ENCODE measurements at regions not wholly inside any gene's neighbourhood (a gene's known extent, or its start where the extent isn't known, plus 50 kb on each side); places are given as distances from the start of the nearest gene placed in this dataset.

DNA sequence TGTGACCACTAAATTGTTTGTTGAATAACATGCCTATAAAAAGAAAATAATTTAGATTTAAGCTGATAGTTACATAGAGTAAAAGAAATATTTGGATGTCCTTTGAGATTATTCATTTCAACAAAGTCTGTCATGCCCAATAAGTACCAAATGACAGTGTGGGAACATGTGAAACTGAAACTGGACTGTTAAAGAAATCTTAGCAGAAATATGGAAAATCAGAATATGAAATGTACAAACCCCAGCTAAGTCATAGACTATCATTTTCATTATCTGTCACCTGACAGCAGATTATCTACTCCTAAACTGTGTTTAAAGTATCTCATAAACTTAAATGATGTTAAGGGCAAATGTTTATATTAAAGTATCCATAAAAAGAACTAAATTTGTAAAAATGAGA, 437.8 kb upstream of the FAM241A start:
- Histone ChIP-seq H3K27me3 (replicated peaks; ENCODE audit: control insufficient read depth, insufficient read depth, low read length, poor library complexity, severe bottlenecking) (no peaks in the 10 kb centered on the region), H3K9me3 (ENCODE audit: control insufficient read depth, low read length) (no peaks in the 10 kb centered on the region), H3K4me1 (ENCODE audit: control insufficient read depth, insufficient read depth, low read length, poor library complexity, severe bottlenecking) (no peaks in the 10 kb centered on the region), H3K4me3 (ENCODE audit: insufficient read depth, low read depth, low read length, poor library complexity, severe bottlenecking) (no peak overlapping the region), H3K27ac (ENCODE audit: insufficient read depth, low read length, poor library complexity, severe bottlenecking) (no peak overlapping the region), H3K36me3 (ENCODE audit: control insufficient read depth, insufficient read depth, low read length) (no peaks in the 10 kb centered on the region)
- DNase-seq: no peak

DNA sequence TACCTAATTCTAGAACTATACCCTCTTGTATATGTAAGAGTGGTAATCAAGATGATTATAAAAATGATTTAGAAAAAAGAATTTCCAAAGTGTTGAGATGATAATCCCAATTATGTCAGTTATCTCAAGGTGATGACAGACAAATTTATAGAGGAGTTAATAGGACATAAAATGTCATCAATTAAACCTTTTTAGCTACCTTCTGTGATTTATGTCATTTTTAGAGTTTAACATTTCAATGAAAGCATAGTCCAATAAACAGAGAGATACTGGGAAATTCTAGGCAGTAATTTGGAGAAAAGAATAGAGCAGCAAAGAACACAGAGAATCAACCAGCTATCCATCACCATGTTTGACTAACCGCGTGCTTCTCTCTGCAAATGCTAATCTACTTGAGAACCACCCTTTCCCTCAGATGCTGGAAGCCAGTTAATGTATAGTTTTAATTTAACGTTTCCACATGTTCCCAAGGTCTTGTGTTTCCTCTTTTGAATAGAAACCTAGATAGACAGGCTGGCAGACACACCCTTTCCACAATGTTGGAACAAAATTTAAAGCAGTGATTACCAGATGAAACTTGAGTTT, 433.1 kb upstream of the FAM241A start:
- H3K27me3 ChIP-seq (replicated peaks; ENCODE audit: control insufficient read depth, insufficient read depth, low read length, poor library complexity, severe bottlenecking): no peaks in the 10 kb centered on the region
- DNase-seq: no peak
- no peaks in the 10 kb centered on the region for H3K4me1 ChIP-seq (ENCODE audit: control insufficient read depth, insufficient read depth, low read length, poor library complexity, severe bottlenecking)
- H3K36me3 ChIP-seq (ENCODE audit: control insufficient read depth, insufficient read depth, low read length): no peaks in the 10 kb centered on the region
- H3K9me3 ChIP-seq (ENCODE audit: control insufficient read depth, low read length): no peaks in the 10 kb centered on the region
- H3K4me3 ChIP-seq (ENCODE audit: insufficient read depth, low read depth, low read length, poor library complexity, severe bottlenecking): no peak overlapping the region
- H3K27ac ChIP-seq (ENCODE audit: insufficient read depth, low read length, poor library complexity, severe bottlenecking): no peak overlapping the region

DNA sequence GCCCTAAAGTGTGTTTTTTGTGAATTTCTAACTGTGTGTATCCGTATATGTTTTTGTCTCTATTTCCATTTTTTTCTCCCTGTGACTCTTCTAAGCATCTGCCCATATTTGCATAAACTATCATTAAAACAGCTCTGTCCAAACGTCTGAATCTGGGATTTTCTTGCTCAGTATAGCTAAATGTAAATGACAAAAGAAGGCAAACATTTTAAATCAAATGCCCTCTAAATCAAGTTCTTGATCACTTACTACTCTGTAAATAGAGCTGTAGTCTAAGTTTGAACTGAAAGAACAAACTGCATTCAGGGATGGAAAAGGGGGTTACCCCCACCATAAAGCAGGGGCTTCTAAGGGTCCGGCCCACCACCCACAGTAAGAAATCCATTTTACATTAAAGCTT, 432.0 kb upstream of the FAM241A start:
- Histone ChIP-seq H3K4me3 (ENCODE audit: insufficient read depth, low read depth, low read length, poor library complexity, severe bottlenecking) (no peak overlapping the region), H3K27me3 (replicated peaks; ENCODE audit: control insufficient read depth, insufficient read depth, low read length, poor library complexity, severe bottlenecking) (no peaks in the 10 kb centered on the region), H3K27ac (ENCODE audit: insufficient read depth, low read length, poor library complexity, severe bottlenecking) (no peak overlapping the region), H3K9me3 (ENCODE audit: control insufficient read depth, low read length) (no peaks in the 10 kb centered on the region), H3K36me3 (ENCODE audit: control insufficient read depth, insufficient read depth, low read length) (no peaks in the 10 kb centered on the region), H3K4me1 (ENCODE audit: control insufficient read depth, insufficient read depth, low read length, poor library complexity, severe bottlenecking) (no peaks in the 10 kb centered on the region)
- no peak for DNase-seq

DNA sequence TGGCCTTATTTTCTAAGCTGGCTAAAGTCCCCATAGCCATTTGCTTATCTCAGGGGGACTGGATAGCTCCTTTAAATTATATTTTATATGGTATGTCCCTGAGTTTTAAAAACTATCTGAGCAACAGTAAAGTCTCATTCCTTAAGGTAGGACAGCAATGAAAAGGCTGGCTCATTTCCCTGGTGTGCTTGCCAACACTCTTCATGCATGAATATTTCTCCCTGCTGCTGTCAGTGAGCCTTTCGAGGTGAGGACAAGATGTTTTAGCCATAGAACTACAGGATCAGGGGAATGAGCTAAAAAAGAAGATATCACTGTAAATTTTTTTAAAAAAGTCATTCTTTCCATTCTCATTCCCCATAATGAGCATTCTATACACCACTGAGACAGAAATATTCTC, 427.3 kb upstream of the FAM241A start:
- no peaks in the 10 kb centered on the region for H3K36me3 ChIP-seq (ENCODE audit: control insufficient read depth, insufficient read depth, low read length)
- no peak for DNase-seq
- no peaks in the 10 kb centered on the region for H3K27me3 ChIP-seq (replicated peaks; ENCODE audit: control insufficient read depth, insufficient read depth, low read length, poor library complexity, severe bottlenecking)
- no peaks in the 10 kb centered on the region for H3K4me1 ChIP-seq (ENCODE audit: control insufficient read depth, insufficient read depth, low read length, poor library complexity, severe bottlenecking)
- no peaks in the 10 kb centered on the region for H3K9me3 ChIP-seq (ENCODE audit: control insufficient read depth, low read length)
- H3K4me3 ChIP-seq (ENCODE audit: insufficient read depth, low read depth, low read length, poor library complexity, severe bottlenecking): no peak overlapping the region
- H3K27ac ChIP-seq (ENCODE audit: insufficient read depth, low read length, poor library complexity, severe bottlenecking): no peak overlapping the region

DNA sequence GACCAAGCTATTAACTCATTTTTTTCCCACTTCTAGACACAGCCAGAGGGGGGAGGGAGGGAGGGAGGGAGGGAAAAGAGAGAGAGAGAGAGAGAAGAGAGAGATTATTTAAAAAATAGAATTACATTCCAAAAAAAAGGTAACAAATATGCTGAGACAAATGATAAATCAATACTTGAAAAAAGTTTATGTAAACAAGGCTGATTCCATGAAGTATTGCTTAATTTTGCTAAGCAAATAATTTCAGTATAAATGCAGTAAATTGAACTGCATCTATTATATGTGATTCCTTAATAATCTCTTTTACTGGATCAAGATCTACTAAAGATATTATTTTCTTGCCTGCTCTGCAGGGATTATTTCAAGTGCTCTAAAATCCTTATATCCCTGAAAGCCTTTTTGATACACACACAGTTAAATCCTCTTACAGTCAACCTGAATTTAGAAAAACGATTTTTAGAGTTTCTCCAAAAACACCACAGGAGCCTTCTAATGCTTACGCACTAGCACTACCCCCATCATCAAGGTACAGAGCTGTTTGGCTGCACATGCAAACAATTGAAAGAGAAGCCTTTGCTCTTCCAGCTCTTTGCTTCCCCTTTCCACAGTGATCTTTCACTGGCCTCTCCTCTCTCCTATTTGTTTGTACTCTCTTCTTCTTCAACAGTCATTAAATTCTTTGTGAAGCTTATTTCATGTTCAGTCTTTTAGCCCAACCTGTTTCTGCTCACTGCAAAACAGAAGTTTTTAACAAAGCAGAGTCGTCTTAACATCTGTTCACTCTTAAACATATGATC, 426.3 kb upstream of the FAM241A start:
- no peak overlapping the region for H3K4me3 ChIP-seq (ENCODE audit: insufficient read depth, low read depth, low read length, poor library complexity, severe bottlenecking)
- no peaks in the 10 kb centered on the region for H3K4me1 ChIP-seq (ENCODE audit: control insufficient read depth, insufficient read depth, low read length, poor library complexity, severe bottlenecking)
- no peaks in the 10 kb centered on the region for H3K36me3 ChIP-seq (ENCODE audit: control insufficient read depth, insufficient read depth, low read length)
- no peaks in the 10 kb centered on the region for H3K9me3 ChIP-seq (ENCODE audit: control insufficient read depth, low read length)
- DNase-seq: no peak
- H3K27me3 ChIP-seq (replicated peaks; ENCODE audit: control insufficient read depth, insufficient read depth, low read length, poor library complexity, severe bottlenecking): no peaks in the 10 kb centered on the region
- no peak overlapping the region for H3K27ac ChIP-seq (ENCODE audit: insufficient read depth, low read length, poor library complexity, severe bottlenecking)

DNA sequence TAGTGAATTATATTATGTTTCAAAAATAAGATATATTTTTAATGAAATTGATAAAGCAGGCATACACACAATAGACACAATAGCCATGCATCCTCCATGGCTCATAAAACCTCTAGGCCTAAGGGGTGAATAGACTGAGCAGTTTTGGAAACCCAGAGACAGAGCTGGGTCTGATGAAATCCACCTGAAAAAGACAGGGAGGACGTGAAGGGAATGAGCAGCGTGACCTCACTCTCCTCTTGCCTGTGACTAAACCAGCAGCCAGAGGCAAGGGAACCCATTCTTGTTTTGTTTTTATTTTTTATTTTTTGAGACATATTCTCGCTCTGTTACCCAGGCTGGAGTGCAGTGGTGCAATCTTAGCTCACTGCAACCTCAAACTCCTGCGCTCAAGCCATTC, 424.4 kb upstream of the FAM241A start:
- no peak for DNase-seq
- no peaks in the 10 kb centered on the region for H3K4me1 ChIP-seq (ENCODE audit: control insufficient read depth, insufficient read depth, low read length, poor library complexity, severe bottlenecking)
- no peak overlapping the region for H3K27ac ChIP-seq (ENCODE audit: insufficient read depth, low read length, poor library complexity, severe bottlenecking)
- H3K27me3 ChIP-seq (replicated peaks; ENCODE audit: control insufficient read depth, insufficient read depth, low read length, poor library complexity, severe bottlenecking): no peaks in the 10 kb centered on the region
- no peaks in the 10 kb centered on the region for H3K36me3 ChIP-seq (ENCODE audit: control insufficient read depth, insufficient read depth, low read length)
- no peak overlapping the region for H3K4me3 ChIP-seq (ENCODE audit: insufficient read depth, low read depth, low read length, poor library complexity, severe bottlenecking)
- no peaks in the 10 kb centered on the region for H3K9me3 ChIP-seq (ENCODE audit: control insufficient read depth, low read length)

DNA sequence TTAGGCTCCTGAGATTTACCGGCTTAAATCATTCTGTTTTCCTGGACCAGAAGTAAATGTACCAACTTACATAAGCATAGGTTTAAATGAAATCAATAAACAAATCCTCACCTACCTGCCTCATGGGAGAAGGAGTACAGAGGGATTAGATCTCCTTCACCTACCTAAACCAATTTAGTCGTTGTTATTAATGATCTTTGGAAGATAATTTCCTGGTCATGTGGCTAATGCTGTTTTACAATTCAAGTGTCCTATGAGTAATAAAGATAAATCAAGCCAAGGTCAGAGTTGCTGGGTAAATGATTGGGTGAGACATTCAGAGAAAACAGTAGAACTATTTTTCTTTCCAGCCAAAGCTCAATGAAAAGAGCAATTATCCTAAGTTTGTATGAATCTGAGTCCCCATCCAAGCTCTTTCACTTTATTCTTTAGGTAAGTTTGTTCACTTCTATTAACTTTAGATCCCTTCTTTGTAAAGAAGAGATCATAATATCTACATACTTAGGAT, 423.0 kb upstream of the FAM241A start:
- no peaks in the 10 kb centered on the region for H3K4me1 ChIP-seq (ENCODE audit: control insufficient read depth, insufficient read depth, low read length, poor library complexity, severe bottlenecking)
- H3K27me3 ChIP-seq (replicated peaks; ENCODE audit: control insufficient read depth, insufficient read depth, low read length, poor library complexity, severe bottlenecking): no peaks in the 10 kb centered on the region
- H3K27ac ChIP-seq (ENCODE audit: insufficient read depth, low read length, poor library complexity, severe bottlenecking): no peak overlapping the region
- no peaks in the 10 kb centered on the region for H3K36me3 ChIP-seq (ENCODE audit: control insufficient read depth, insufficient read depth, low read length)
- no peak overlapping the region for H3K4me3 ChIP-seq (ENCODE audit: insufficient read depth, low read depth, low read length, poor library complexity, severe bottlenecking)
- no peaks in the 10 kb centered on the region for H3K9me3 ChIP-seq (ENCODE audit: control insufficient read depth, low read length)
- no peak for DNase-seq

DNA sequence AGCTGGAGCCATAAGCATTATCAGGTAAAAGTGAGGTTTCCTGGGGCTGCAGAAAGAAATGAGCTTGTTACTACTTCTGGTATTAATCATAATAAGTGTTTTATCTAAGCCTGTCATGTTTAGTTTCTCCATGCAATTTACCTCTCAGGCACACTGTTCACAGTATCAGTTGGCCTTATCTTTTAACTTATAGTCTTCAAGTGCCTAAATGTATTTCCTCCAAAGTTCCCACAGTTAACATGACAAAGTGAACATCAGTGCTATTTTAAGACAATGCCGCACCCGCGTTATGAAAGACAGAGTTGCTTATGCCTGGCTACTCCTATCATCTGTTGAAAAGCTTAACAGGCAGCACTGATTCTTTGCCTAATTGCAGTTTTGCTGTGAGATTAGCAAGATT, 408.7 kb upstream of the FAM241A start:
- DNase-seq: no peak
- H3K4me3 ChIP-seq (ENCODE audit: insufficient read depth, low read depth, low read length, poor library complexity, severe bottlenecking): no peak overlapping the region

DNA sequence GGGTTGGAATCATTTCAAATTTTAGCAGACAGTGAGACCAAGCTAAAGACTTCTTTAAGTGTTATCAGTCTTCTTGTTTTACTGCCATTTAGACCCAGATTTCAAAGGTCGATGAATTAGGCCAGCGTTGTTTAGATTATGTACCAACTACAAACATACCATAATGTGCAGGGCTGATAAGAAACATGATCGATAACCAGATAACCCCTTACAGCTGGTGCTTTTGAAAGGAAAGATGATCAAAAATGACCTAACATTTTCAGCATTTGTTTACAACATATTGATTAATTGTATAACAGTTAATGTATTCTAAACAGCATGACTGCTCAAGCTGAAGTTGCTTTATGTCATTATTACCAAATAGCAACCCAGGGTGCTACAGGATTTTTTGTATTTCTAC, 400.4 kb upstream of the FAM241A start:
- H3K9me3 ChIP-seq (ENCODE audit: control insufficient read depth, low read length): no peaks in the 10 kb centered on the region
- no peaks in the 10 kb centered on the region for H3K36me3 ChIP-seq (ENCODE audit: control insufficient read depth, insufficient read depth, low read length)
- DNase-seq: no peak
- no peaks in the 10 kb centered on the region for H3K4me1 ChIP-seq (ENCODE audit: control insufficient read depth, insufficient read depth, low read length, poor library complexity, severe bottlenecking)
- H3K4me3 ChIP-seq (ENCODE audit: insufficient read depth, low read depth, low read length, poor library complexity, severe bottlenecking): no peak overlapping the region
- H3K27me3 ChIP-seq (replicated peaks; ENCODE audit: control insufficient read depth, insufficient read depth, low read length, poor library complexity, severe bottlenecking): no peaks in the 10 kb centered on the region
- no peak overlapping the region for H3K27ac ChIP-seq (ENCODE audit: insufficient read depth, low read length, poor library complexity, severe bottlenecking)

More for the DNA sequence above, 408.7 kb upstream of the FAM241A start:
- Histone ChIP-seq H3K9me3 (ENCODE audit: control insufficient read depth, low read length) (no peaks in the 10 kb centered on the region), H3K36me3 (ENCODE audit: control insufficient read depth, insufficient read depth, low read length) (no peaks in the 10 kb centered on the region), H3K27me3 (replicated peaks; ENCODE audit: control insufficient read depth, insufficient read depth, low read length, poor library complexity, severe bottlenecking) (no peaks in the 10 kb centered on the region), H3K4me1 (ENCODE audit: control insufficient read depth, insufficient read depth, low read length, poor library complexity, severe bottlenecking) (no peaks in the 10 kb centered on the region), H3K27ac (ENCODE audit: insufficient read depth, low read length, poor library complexity, severe bottlenecking) (no peak overlapping the region)

DNA sequence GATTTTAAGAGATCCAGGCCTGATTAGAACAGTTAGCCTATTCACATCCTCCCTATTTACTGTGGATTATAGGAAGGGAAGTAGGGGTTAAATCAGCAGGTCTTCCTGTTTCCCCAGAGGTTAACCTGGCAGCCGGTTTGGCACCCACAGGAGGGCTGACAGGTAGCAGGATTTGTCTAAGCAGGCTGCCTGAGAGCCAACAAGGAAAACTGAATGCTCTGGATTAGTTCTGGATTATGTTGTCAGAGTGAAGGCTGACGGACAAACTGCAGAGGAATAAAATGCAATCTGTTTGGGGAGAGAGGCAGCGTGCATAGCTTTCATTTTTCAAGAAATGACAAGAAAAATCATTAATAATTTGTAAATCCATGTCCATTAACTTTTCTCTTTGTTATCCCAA, 397.1 kb upstream of the FAM241A start:
- Histone ChIP-seq H3K4me3 (ENCODE audit: insufficient read depth, low read depth, low read length, poor library complexity, severe bottlenecking) (no peak overlapping the region), H3K36me3 (ENCODE audit: control insufficient read depth, insufficient read depth, low read length) (no peaks in the 10 kb centered on the region), H3K27ac (ENCODE audit: insufficient read depth, low read length, poor library complexity, severe bottlenecking) (no peak overlapping the region), H3K27me3 (replicated peaks; ENCODE audit: control insufficient read depth, insufficient read depth, low read length, poor library complexity, severe bottlenecking) (no peaks in the 10 kb centered on the region), H3K4me1 (ENCODE audit: control insufficient read depth, insufficient read depth, low read length, poor library complexity, severe bottlenecking) (no peaks in the 10 kb centered on the region), H3K9me3 (ENCODE audit: control insufficient read depth, low read length) (no peaks in the 10 kb centered on the region)
- no peak for DNase-seq
